ENCODE measurements at regions not wholly inside any gene's neighbourhood (a gene's known extent, or its start where the extent isn't known, plus 50 kb on each side); places are given as distances from the start of the nearest gene placed in this dataset.

- BruUV-seq (replicated peaks) = no TSS peak
- Histone ChIP-seq H3K4me1 (ENCODE audit: control insufficient read depth, insufficient read depth, low read length) (no peaks in the 10 kb centered on the region), H3K4me3 (ENCODE audit: low read depth in 2 of 2, low read length in 2 of 2) (no peak overlapping the region), H3K27me3 (ENCODE audit: control insufficient read depth, insufficient read depth, low read length) (no peaks in the 10 kb centered on the region), H3K36me3 (ENCODE audit: control insufficient read depth, insufficient read depth, low read length) (no peaks in the 10 kb centered on the region), H3K27ac (ENCODE audit: low read length) (no peak overlapping the region), H3K9me3 (ENCODE audit: control insufficient read depth, insufficient read depth, low read depth, low read length) (no peaks in the 10 kb centered on the region)
- DNase-seq (ENCODE audit: low read depth, low spot score) (no peak), ATAC-seq (no peak)
- intact Hi-C loops (cut with micrococcal nuclease; ENCODE audit: unreplicated experiment) (no loop called here), in situ Hi-C loops (cut with HindIII; ENCODE audit: low pct_unique_long_range_greater_than_20kb, low sequenced_read_pairs) (no loop called here)
- CTCF ChIA-PET = no interaction called here
- POLR2A ChIA-PET = no interaction called here
- TF ChIP-seq, protein P1, sequence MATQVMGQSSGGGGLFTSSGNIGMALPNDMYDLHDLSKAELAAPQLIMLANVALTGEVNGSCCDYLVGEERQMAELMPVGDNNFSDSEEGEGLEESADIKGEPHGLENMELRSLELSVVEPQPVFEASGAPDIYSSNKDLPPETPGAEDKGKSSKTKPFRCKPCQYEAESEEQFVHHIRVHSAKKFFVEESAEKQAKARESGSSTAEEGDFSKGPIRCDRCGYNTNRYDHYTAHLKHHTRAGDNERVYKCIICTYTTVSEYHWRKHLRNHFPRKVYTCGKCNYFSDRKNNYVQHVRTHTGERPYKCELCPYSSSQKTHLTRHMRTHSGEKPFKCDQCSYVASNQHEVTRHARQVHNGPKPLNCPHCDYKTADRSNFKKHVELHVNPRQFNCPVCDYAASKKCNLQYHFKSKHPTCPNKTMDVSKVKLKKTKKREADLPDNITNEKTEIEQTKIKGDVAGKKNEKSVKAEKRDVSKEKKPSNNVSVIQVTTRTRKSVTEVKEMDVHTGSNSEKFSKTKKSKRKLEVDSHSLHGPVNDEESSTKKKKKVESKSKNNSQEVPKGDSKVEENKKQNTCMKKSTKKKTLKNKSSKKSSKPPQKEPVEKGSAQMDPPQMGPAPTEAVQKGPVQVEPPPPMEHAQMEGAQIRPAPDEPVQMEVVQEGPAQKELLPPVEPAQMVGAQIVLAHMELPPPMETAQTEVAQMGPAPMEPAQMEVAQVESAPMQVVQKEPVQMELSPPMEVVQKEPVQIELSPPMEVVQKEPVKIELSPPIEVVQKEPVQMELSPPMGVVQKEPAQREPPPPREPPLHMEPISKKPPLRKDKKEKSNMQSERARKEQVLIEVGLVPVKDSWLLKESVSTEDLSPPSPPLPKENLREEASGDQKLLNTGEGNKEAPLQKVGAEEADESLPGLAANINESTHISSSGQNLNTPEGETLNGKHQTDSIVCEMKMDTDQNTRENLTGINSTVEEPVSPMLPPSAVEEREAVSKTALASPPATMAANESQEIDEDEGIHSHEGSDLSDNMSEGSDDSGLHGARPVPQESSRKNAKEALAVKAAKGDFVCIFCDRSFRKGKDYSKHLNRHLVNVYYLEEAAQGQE (IDR thresholded peaks at IDR 0.05; ENCODE audit: insufficient read depth in 1 of 2, low read depth in 2 of 2, low read length in 1 of 2) = no peak
- TF ChIP-seq CTCF (IDR thresholded peaks at IDR 0.05) (no peak), POLR2AphosphoS5 (IDR thresholded peaks at IDR 0.05; ENCODE audit: low read depth, low read length) (no peak), TCF7L2 (IDR thresholded peaks at IDR 0.05; ENCODE audit: low read depth, low read length) (no peak), SIN3A (IDR thresholded peaks at IDR 0.05; ENCODE audit: borderline replicate concordance, insufficient read depth, low read depth, low read length) (no peak)
Measured at GRCh38 chr22:48669226-48669625, 1158.4 kb downstream of the BRD1 start.

DNA sequence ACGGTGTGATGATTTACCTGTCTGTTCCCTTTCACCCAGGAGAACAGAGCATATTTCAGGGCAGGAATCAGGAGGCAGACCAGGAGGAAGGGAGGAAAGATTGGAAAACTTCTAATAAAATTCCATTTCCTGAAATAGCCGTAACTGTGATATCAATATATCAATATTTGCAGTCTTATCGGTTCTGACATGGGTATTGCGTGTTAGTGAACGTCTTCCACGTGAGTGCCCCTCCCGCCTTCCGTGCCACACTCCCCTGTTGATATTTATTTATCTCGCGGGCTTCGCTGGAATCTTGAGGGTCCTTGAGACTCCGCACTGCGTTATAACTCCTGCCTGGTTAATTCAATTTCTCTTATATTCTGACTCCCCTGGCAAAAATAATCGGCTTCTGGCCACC is 1160.4 kb downstream of the BRD1 start:
- H3K27ac ChIP-seq (ENCODE audit: low read length) = no peak overlapping the region
- ATAC-seq (no peak), DNase-seq (ENCODE audit: low read depth, low spot score) (no peak)
- no peak for TF ChIP-seq TCF7L2 (IDR thresholded peaks at IDR 0.05; ENCODE audit: low read depth, low read length)
- H3K27me3 ChIP-seq (ENCODE audit: control insufficient read depth, insufficient read depth, low read length) = no peaks in the 10 kb centered on the region
- no peaks in the 10 kb centered on the region for H3K4me1 ChIP-seq (ENCODE audit: control insufficient read depth, insufficient read depth, low read length)
- CTCF ChIA-PET = no interaction called here
- no peaks in the 10 kb centered on the region for H3K36me3 ChIP-seq (ENCODE audit: control insufficient read depth, insufficient read depth, low read length)
- in situ Hi-C loops (cut with HindIII; ENCODE audit: low pct_unique_long_range_greater_than_20kb, low sequenced_read_pairs) = no loop called here
- no peaks in the 10 kb centered on the region for H3K9me3 ChIP-seq (ENCODE audit: control insufficient read depth, insufficient read depth, low read depth, low read length)
- intact Hi-C loops (cut with micrococcal nuclease; ENCODE audit: unreplicated experiment) = no loop called here
- no peak overlapping the region for H3K4me3 ChIP-seq (ENCODE audit: low read depth in 2 of 2, low read length in 2 of 2)
- BruUV-seq (replicated peaks) = no TSS peak
- POLR2A ChIA-PET = no interaction called here

GRCh38 chr22:48666620-48667019 is 1161.1 kb downstream of the BRD1 start:
- no peak overlapping the region for H3K4me3 ChIP-seq (ENCODE audit: low read depth in 2 of 2, low read length in 2 of 2)
- H3K9me3 ChIP-seq (ENCODE audit: control insufficient read depth, insufficient read depth, low read depth, low read length) = no peaks in the 10 kb centered on the region
- H3K4me1 ChIP-seq (ENCODE audit: control insufficient read depth, insufficient read depth, low read length) = no peaks in the 10 kb centered on the region
- no peak for TF ChIP-seq TCF7L2 (IDR thresholded peaks at IDR 0.05; ENCODE audit: low read depth, low read length)
- TF ChIP-seq CTCF (IDR thresholded peaks at IDR 0.05) = no peak
- TF ChIP-seq, protein P1 (IDR thresholded peaks at IDR 0.05; ENCODE audit: insufficient read depth in 1 of 2, low read depth in 2 of 2, low read length in 1 of 2) = no peak
- TF ChIP-seq POLR2AphosphoS5 (IDR thresholded peaks at IDR 0.05; ENCODE audit: low read depth, low read length) = no peak
- no peak for TF ChIP-seq SIN3A (IDR thresholded peaks at IDR 0.05; ENCODE audit: borderline replicate concordance, insufficient read depth, low read depth, low read length)
- in situ Hi-C loops (cut with HindIII; ENCODE audit: low pct_unique_long_range_greater_than_20kb, low sequenced_read_pairs) (no loop called here), intact Hi-C loops (cut with micrococcal nuclease; ENCODE audit: unreplicated experiment) (no loop called here)
- H3K36me3 ChIP-seq (ENCODE audit: control insufficient read depth, insufficient read depth, low read length) = no peaks in the 10 kb centered on the region
- H3K27ac ChIP-seq (ENCODE audit: low read length) = no peak overlapping the region
- ATAC-seq = no peak
- ChIA-PET CTCF (no interaction called here), POLR2A (no interaction called here)
- no TSS peak for BruUV-seq (replicated peaks)
- H3K27me3 ChIP-seq (ENCODE audit: control insufficient read depth, insufficient read depth, low read length) = no peaks in the 10 kb centered on the region
- DNase-seq (ENCODE audit: low read depth, low spot score) = no peak

Measured in Panc1 (cell line).